WTC11 (cell line): ENCODE measurements at regions not wholly inside any gene's neighbourhood (a gene's known extent, or its start where the extent isn't known, plus 50 kb on each side); places are given as distances from the start of the nearest gene placed in this dataset.
"Not testable (repeated sequence)": the region's sequence is repeated elsewhere in the genome, so short reads cannot be mapped to it uniquely, and the experiment has no call there.

Experiments used
- ATAC-seq: fragments of 200-7000 bp; cut with Tn5 transposase; 2 replicates; pipeline ENCODE4 v1.10.0; 2021; ENCODE audit warnings: mild to moderate bottlenecking, moderate library complexity
- CTCF ChIA-PET: fragments of 300-600 bp; sonication (Branson Sonifier 250); formaldehyde crosslinking; loops from one replicate; lab custom pipeline; 2021; ENCODE audit warnings: antibody characterized with exemption; lab: Charles Lee
- POLR2A ChIA-PET: fragments of 350-600 bp; sonication (Branson Sonifier 250); formaldehyde crosslinking; loops from one replicate; lab custom pipeline; 2021; ENCODE audit warnings: antibody characterized with exemption; lab: Charles Lee
- DNase-seq: peaks from one replicate; pipeline ENCODE4 v3.0.0; 2021; ENCODE audit warnings: low spot score
- H3K27ac Mint-ChIP-seq: 2 replicates; pipeline ENCODE4 v1.8.0; 2021; ENCODE audit warnings: mixed read lengths
- H3K27me3 Mint-ChIP-seq: 2 replicates; pipeline ENCODE4 v1.8.0; 2021; ENCODE audit warnings: low read depth, mild to moderate bottlenecking, moderate library complexity, mixed read lengths
- H3K36me3 Mint-ChIP-seq: 2 replicates; pipeline ENCODE4 v1.8.0; 2021; ENCODE audit warnings: mixed read lengths
- H3K4me1 Mint-ChIP-seq: 2 replicates; pipeline ENCODE4 v1.8.0; 2022; ENCODE audit warnings: mixed read lengths
- H3K4me3 Mint-ChIP-seq: 2 replicates; pipeline ENCODE4 v1.8.0; 2021; ENCODE audit warnings: mild to moderate bottlenecking, moderate library complexity, mixed read lengths
- H3K9me3 Mint-ChIP-seq: 2 replicates; pipeline ENCODE4 v1.8.0; 2021; ENCODE audit warnings: mixed read lengths
- ETV6 ChIP-seq: sonication (generic); formaldehyde crosslinking; IDR thresholded peaks from 2 replicates; pipeline ENCODE4 v1.8.1; 2022; ENCODE audit warnings: mild to moderate bottlenecking, missing genetic modification reagents
- FOXK1 ChIP-seq: sonication (generic); formaldehyde crosslinking; IDR thresholded peaks from 2 replicates; pipeline ENCODE4 v1.8.0; 2022; ENCODE audit warnings: mild to moderate bottlenecking, moderate library complexity, missing genetic modification reagents
- NFATC4 ChIP-seq: fragments of 250-450 bp; sonication (Bioruptor Pico); IDR thresholded peaks from 2 replicates; pipeline ENCODE4 v1.9.0; 2021; ENCODE audit warnings: mild to moderate bottlenecking
- NFE2L1 ChIP-seq: sonication (generic); formaldehyde crosslinking; IDR thresholded peaks from 2 replicates; pipeline ENCODE4 v1.8.1; 2023; ENCODE audit warnings: missing genetic modification reagents
- TEAD1 ChIP-seq: sonication (generic); formaldehyde crosslinking; IDR thresholded peaks from 2 replicates; pipeline ENCODE4 v1.8.0; 2022; ENCODE audit warnings: mild to moderate bottlenecking, missing genetic modification reagents
- ZNF121 ChIP-seq: sonication (generic); formaldehyde crosslinking; IDR thresholded peaks from 2 replicates; pipeline ENCODE4 v1.8.0; 2023; ENCODE audit warnings: missing genetic modification reagents
- TF ChIP-seq, protein P1 (sequence below): sonication (generic); formaldehyde crosslinking; IDR thresholded peaks from 2 replicates; pipeline ENCODE4 v1.8.1; 2022; ENCODE audit warnings: mild to moderate bottlenecking, moderate library complexity, missing genetic modification reagents
- TF ChIP-seq, protein P2 (sequence below): sonication (generic); formaldehyde crosslinking; IDR thresholded peaks from 2 replicates; pipeline ENCODE4 v1.8.1; 2023; ENCODE audit warnings: mild to moderate bottlenecking, missing genetic modification reagents, moderate library complexity
- TF ChIP-seq, protein P3 (sequence below): sonication (generic); formaldehyde crosslinking; IDR thresholded peaks from 2 replicates; pipeline ENCODE4 v1.8.1; 2022; ENCODE audit warnings: missing genetic modification reagents, borderline replicate concordance

DNA sequence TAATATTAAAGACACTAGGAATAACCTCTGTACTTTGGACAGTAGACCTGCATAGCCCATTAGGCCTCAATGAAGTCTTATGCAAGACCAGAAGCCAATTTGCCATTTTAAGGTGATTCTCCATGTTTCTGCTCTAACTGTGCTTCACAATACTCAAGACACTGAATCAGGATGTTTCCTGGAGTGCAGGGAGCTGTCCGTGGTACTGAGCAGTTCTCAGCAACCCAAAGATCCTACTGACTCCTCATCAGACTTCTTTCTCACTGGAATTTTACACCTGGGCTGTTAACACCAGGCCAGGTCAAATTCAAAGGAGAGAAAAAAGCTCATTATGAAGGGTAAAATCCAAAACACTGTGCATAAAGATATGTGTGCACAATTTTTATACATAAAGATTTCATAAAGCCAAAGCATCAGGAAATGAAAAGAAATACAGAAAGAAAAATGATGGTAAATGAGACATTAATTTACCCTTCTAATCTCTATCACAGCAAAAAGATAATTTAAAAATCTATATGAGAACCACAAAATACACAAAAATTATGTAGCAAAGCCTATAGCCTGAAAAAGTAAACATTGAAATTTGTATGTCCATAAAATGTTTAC lies 235.9 kb downstream of the CEP170 start:
- H3K27ac Mint-ChIP-seq, H3K36me3 Mint-ChIP-seq, H3K27me3 Mint-ChIP-seq, H3K4me1 Mint-ChIP-seq, CTCF ChIA-PET, H3K4me3 Mint-ChIP-seq, POLR2A ChIA-PET, ATAC-seq, H3K9me3 Mint-ChIP-seq: not testable (repeated sequence)
- 0 out of 2 replicates have a peak, but pooled peaks have one; percentile 25 for TF ChIP-seq NFE2L1 (CRISPR knock-in tag)
- TF ChIP-seq TEAD1 (CRISPR knock-in tag), result 0 out of 2 replicates have a peak, but pooled peaks have one; percentile 30
- TF ChIP-seq ETV6 (CRISPR knock-in tag), result 0 out of 2 replicates have a peak, but pooled peaks have one; percentile 44
- peak; percentile 34; the same call in 1 of the 2 replicates for TF ChIP-seq FOXK1 (CRISPR knock-in tag)
- DNase-seq, result peak; percentile 90

DNA sequence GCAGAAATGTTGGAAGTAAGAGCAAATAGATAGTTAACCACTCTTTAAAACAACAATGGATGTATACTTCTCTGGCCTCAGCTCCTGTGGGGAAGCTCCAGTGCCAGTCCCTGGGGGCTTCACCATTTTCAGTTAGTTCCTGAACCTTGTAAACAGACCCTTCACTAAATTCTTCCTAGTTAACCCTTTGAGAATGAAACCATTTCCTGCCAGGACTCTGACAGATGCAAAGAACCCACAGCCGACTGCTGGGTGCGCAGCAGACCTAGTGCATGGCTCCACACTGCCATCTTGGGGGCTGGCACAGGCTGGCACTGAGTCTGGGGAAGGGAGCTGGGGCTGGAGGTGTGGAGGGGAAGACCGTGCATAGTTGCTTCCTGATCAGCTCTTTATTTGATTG lies 244.4 kb downstream of the CEP170 start:
- ATAC-seq, H3K27me3 Mint-ChIP-seq, H3K4me1 Mint-ChIP-seq, POLR2A ChIA-PET, H3K9me3 Mint-ChIP-seq, H3K36me3 Mint-ChIP-seq, H3K27ac Mint-ChIP-seq, CTCF ChIA-PET, H3K4me3 Mint-ChIP-seq: not testable (repeated sequence)
- peak; percentile 16 for DNase-seq

DNA sequence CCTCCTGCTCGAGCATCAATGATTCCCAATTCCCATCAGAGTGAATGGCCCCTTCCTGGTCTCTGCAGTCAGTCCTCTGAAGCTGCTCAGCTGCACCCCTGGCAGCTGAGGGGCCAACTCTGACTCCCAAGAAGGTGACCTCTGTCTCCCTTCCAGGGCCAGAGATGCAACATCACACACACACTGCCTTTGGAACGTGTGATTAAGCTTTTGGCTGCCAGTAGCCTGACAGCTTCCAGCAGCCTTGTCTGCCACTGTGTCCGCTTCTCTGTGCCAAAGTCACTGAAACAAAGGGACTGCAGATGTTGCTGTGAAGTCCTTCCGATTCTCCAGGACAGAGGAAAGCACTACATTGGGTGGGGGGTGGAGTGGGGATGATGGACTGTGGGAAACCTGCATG lies 254.1 kb downstream of the CEP170 start:
- H3K9me3 Mint-ChIP-seq, POLR2A ChIA-PET, DNase-seq, H3K4me1 Mint-ChIP-seq, ATAC-seq, H3K4me3 Mint-ChIP-seq, CTCF ChIA-PET, H3K36me3 Mint-ChIP-seq, H3K27me3 Mint-ChIP-seq, H3K27ac Mint-ChIP-seq: not testable (repeated sequence)

DNA sequence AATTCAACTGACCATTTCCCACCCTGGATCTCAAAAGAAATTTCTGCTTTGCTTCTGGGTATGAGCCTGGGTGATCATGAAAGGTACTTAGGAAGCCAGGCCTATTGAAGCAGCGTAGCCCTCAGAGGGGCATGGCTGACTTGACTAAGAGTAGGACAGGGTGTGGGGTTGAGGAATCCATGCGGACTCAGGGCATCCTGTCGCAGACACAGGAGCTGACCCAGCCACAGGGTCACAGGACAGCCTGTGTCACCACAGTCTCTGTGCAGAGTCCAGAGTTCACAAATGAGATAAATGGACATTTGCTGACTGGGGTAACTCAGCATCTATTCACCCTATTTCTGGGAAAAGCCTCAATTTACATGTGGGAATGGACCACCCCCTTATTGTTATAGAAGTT lies 262.3 kb downstream of the CEP170 start:
- H3K9me3 Mint-ChIP-seq, H3K27ac Mint-ChIP-seq, H3K4me3 Mint-ChIP-seq, H3K36me3 Mint-ChIP-seq, H3K4me1 Mint-ChIP-seq, ATAC-seq, CTCF ChIA-PET, H3K27me3 Mint-ChIP-seq, POLR2A ChIA-PET, DNase-seq: not testable (repeated sequence)

DNA sequence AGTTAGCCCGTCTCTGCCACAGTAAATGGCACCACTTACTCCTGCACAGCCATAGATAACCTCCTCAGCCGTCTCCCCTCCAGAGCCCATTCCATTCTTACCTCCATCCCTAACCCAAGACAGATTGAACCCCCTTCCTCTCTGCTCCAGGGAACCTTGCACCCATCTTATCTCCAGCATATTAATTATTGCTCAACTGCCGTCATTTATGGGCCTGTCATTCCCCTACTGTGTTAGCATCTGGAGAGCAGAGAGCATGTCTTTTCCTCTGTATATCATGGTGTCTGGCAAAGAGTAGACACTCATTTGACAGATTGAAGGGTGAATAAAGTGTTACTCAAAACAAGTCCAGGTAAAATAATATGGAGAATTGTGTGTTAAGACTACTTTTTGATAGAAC lies 270.0 kb downstream of the CEP170 start:
- H3K4me3 Mint-ChIP-seq, H3K36me3 Mint-ChIP-seq, ATAC-seq, DNase-seq, H3K27ac Mint-ChIP-seq, POLR2A ChIA-PET, H3K4me1 Mint-ChIP-seq, CTCF ChIA-PET, H3K27me3 Mint-ChIP-seq, H3K9me3 Mint-ChIP-seq: not testable (repeated sequence)

DNA sequence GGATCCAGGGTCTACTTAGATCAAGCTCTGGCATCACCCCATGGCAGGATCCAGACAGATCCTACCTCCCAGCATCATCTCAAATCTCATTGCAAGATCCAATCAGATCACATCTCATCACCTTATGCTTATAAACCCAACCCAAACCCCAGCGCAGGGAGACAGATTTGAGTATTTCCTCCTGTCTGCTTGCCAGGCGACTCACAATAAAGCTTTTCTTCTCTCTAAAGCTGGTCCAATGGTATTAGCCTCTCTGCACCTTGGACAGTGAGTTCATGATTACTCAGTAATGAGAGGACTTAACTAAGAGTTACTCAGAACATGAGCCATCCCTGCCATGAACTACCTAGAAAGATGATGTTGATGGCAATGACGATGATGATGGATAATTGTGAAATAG lies 281.7 kb downstream of the CEP170 start:
- H3K27me3 Mint-ChIP-seq, DNase-seq, H3K36me3 Mint-ChIP-seq, POLR2A ChIA-PET, H3K4me1 Mint-ChIP-seq, H3K4me3 Mint-ChIP-seq, CTCF ChIA-PET, H3K27ac Mint-ChIP-seq, ATAC-seq, H3K9me3 Mint-ChIP-seq: not testable (repeated sequence)

DNA sequence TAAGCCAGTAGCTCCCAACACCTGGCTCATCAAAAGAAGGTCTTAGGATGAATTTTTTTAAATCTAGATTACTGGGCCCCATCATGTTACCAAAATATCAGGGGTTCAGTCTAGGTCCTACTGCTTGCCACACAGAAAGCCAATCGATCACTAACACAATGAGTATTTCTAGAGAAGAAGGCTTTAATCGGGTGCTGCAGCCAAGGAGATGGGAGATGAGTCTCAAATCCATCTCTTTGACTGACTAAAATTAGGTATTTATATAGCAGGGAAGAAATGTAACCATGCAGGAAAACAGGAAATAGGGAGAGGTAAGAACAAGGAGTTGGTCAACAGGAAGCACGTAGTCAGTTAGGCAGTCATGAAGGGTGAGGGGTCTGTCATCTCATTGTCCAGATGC lies 288.2 kb downstream of the CEP170 start:
- no peak for ATAC-seq
- Mint-ChIP-seq H3K27ac (no peak overlapping the region), H3K9me3 (peaks cover 15% of the 10 kb centered on the region), H3K4me1 (no peaks in the 10 kb centered on the region), H3K27me3 (peaks cover 5% of the 10 kb centered on the region; the same call in 1 of the 2 replicates), H3K4me3 (no peak overlapping the region), H3K36me3 (peaks cover 14% of the 10 kb centered on the region)
- TF ChIP-seq, protein P1, sequence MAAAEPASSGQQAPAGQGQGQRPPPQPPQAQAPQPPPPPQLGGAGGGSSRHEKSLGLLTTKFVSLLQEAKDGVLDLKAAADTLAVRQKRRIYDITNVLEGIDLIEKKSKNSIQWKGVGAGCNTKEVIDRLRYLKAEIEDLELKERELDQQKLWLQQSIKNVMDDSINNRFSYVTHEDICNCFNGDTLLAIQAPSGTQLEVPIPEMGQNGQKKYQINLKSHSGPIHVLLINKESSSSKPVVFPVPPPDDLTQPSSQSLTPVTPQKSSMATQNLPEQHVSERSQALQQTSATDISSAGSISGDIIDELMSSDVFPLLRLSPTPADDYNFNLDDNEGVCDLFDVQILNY, result no peak
- TF ChIP-seq NFATC4 (CRISPR knock-in tag), result no peak
- TF ChIP-seq, protein P2, sequence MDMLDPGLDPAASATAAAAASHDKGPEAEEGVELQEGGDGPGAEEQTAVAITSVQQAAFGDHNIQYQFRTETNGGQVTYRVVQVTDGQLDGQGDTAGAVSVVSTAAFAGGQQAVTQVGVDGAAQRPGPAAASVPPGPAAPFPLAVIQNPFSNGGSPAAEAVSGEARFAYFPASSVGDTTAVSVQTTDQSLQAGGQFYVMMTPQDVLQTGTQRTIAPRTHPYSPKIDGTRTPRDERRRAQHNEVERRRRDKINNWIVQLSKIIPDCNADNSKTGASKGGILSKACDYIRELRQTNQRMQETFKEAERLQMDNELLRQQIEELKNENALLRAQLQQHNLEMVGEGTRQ (CRISPR knock-in tag), result no peak
- TF ChIP-seq, protein P3, sequence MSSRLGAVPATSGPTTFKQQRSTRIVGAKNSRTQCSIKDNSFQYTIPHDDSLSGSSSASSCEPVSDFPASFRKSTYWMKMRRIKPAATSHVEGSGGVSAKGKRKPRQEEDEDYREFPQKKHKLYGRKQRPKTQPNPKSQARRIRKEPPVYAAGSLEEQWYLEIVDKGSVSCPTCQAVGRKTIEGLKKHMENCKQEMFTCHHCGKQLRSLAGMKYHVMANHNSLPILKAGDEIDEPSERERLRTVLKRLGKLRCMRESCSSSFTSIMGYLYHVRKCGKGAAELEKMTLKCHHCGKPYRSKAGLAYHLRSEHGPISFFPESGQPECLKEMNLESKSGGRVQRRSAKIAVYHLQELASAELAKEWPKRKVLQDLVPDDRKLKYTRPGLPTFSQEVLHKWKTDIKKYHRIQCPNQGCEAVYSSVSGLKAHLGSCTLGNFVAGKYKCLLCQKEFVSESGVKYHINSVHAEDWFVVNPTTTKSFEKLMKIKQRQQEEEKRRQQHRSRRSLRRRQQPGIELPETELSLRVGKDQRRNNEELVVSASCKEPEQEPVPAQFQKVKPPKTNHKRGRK (CRISPR knock-in tag), result no peak
- TF ChIP-seq ZNF121 (CRISPR knock-in tag), result no peak
- CTCF ChIA-PET, result no interaction called here
- POLR2A ChIA-PET, result no interaction called here
- no peak for DNase-seq

DNA sequence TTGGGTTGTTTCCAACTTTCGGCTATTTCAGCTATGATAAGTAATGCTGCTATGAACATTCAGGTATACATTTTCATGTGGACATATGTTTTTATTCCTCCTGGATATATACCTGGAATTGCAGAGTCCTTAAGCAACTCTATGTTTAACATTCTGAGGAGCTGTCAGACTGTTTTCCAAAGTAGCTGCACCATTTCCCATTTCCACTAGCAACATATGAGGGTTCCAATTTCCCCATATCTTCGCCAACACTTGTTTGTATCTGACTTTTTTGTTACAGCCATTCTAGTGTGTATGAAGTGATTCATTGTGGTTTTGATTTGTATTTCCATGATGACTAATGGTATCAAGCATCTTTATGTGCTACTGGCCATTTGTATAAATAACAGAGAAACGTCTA lies 295.7 kb downstream of the CEP170 start:
- ATAC-seq, CTCF ChIA-PET, H3K4me1 Mint-ChIP-seq, POLR2A ChIA-PET, DNase-seq, H3K27me3 Mint-ChIP-seq, H3K4me3 Mint-ChIP-seq, H3K36me3 Mint-ChIP-seq, H3K27ac Mint-ChIP-seq: not testable (repeated sequence)
- H3K9me3 Mint-ChIP-seq, result peaks cover 12% of the 10 kb centered on the region

DNA sequence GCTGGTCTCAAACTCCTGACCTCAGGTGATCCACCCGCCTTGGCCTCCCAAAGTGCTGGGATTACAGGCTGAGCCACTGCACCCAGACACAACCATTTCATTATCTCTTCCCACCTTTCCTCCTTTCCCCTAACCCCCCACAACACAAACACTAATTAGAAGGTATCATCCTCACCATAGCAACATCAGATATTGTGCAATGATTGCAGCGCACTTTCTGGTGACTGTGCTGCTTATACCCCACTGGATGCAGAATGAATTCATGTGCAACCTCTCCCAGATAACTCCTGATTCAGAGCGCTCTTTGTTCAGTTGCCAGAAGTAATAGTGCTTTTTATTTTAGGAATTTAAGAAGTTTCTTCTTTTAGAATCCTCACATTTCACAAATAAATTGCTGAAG lies 300.1 kb downstream of the CEP170 start:
- H3K27ac Mint-ChIP-seq, H3K4me3 Mint-ChIP-seq, H3K36me3 Mint-ChIP-seq, DNase-seq, ATAC-seq, H3K27me3 Mint-ChIP-seq, H3K4me1 Mint-ChIP-seq: not testable (repeated sequence)
- peaks cover 12% of the 10 kb centered on the region for H3K9me3 Mint-ChIP-seq
- ChIA-PET CTCF (interaction anchor here (0.7 kb wide), 1 partner anchor 493 kb away, joined by 3 read pairs; no protein-coding TSS in a partner anchor), POLR2A (interaction anchor here (0.6 kb wide), 1 partner anchor 424 kb away, joined by 3 read pairs; no protein-coding TSS in a partner anchor)
